GM23338 (cell line): ENCODE measurements at regions not wholly inside any gene's neighbourhood (a gene's known extent, or its start where the extent isn't known, plus 50 kb on each side); places are given as distances from the start of the nearest gene placed in this dataset.
A peak's percentile ranks its signal among the peaks of the same experiment; 100 is the strongest.

Source experiments
- ATAC-seq: fragments of 200-7000 bp; cut with Tn5 transposase; 3 replicates; pipeline ENCODE4 v1.9.1; 2020
- DNase-seq: peaks from one replicate; pipeline ENCODE4 v3.0.0-alpha.2; 2015; ENCODE audit warnings: low spot score
- H2AFZ ChIP-seq: fragments of 200-600 bp; sonication (generic); 2 replicates; pipeline ENCODE4 v1.8.0; 2016; ENCODE audit warnings: antibody characterized with exemption, mild to moderate bottlenecking, moderate library complexity
- H3F3A ChIP-seq: fragments of 200-600 bp; sonication (generic); replicated peaks from 2 replicates; pipeline ENCODE4 v1.8.0; 2017; ENCODE audit warnings: antibody characterized with exemption, mixed run types, low read depth
- H3K27ac ChIP-seq: fragments of 200-600 bp; sonication (generic); 2 replicates; pipeline ENCODE4 v1.6.1; 2016; ENCODE audit warnings: low read depth
- H3K27me3 ChIP-seq: fragments of 200-600 bp; sonication (generic); 2 replicates; pipeline ENCODE4 v1.8.0; 2016; ENCODE audit warnings: mild to moderate bottlenecking, mixed run types, moderate library complexity; ENCODE audit not compliant: insufficient read depth
- H3K36me3 ChIP-seq: fragments of 200-600 bp; sonication (generic); 2 replicates; pipeline ENCODE4 v1.8.0; 2016; ENCODE audit warnings: mild to moderate bottlenecking; ENCODE audit not compliant: insufficient read depth
- H3K4me1 ChIP-seq: fragments of 200-600 bp; sonication (generic); 2 replicates; pipeline ENCODE4 v1.8.0; 2016; ENCODE audit warnings: mild to moderate bottlenecking, moderate library complexity; ENCODE audit not compliant: insufficient read depth
- H3K4me2 ChIP-seq: fragments of 200-600 bp; sonication (generic); 2 replicates; pipeline ENCODE4 v1.7.1; 2017; ENCODE audit warnings: mixed run types
- H3K4me3 ChIP-seq: fragments of 200-600 bp; sonication (generic); 2 replicates; pipeline ENCODE4 v1.6.1; 2016; ENCODE audit warnings: mixed run types
- H3K79me2 ChIP-seq: fragments of 200-600 bp; sonication (generic); replicated peaks from 2 replicates; pipeline ENCODE4 v1.8.0; 2017; ENCODE audit warnings: mild to moderate bottlenecking; ENCODE audit not compliant: insufficient read depth
- H3K9me2 ChIP-seq: fragments of 200-600 bp; sonication (generic); 2 replicates; pipeline ENCODE4 v1.8.0; 2017; ENCODE audit not compliant: insufficient read depth
- H4K20me1 ChIP-seq: fragments of 200-600 bp; sonication (generic); replicated peaks from 2 replicates; pipeline ENCODE4 v1.8.0; 2017; ENCODE audit warnings: mild to moderate bottlenecking; ENCODE audit not compliant: insufficient read depth
- H3K27ac Mint-ChIP-seq: 2 replicates; pipeline ENCODE4 v1.8.0; 2020; ENCODE audit warnings: inconsistent platforms, mild to moderate bottlenecking, moderate library complexity, mixed read lengths
- H3K27me3 Mint-ChIP-seq: 3 replicates; pipeline ENCODE4 v1.8.0; 2022; ENCODE audit warnings: low read depth, mild to moderate bottlenecking, moderate library complexity, mixed read lengths, inconsistent platforms; ENCODE audit not compliant: insufficient read depth, poor library complexity
- H3K36me3 Mint-ChIP-seq: 3 replicates; pipeline ENCODE4 v1.8.0; 2021; ENCODE audit warnings: low read depth, mild to moderate bottlenecking, inconsistent platforms, moderate library complexity, mixed read lengths
- H3K4me1 Mint-ChIP-seq: 3 replicates; pipeline ENCODE4 v1.8.0; 2020; ENCODE audit warnings: mild to moderate bottlenecking, inconsistent platforms, mixed read lengths
- H3K4me3 Mint-ChIP-seq: 3 replicates; pipeline ENCODE4 v1.8.0; 2021; ENCODE audit warnings: moderate library complexity, mild to moderate bottlenecking, inconsistent platforms, mixed read lengths
- H3K9me3 Mint-ChIP-seq: 3 replicates; pipeline ENCODE4 v1.8.0; 2020; ENCODE audit warnings: moderate library complexity, mild to moderate bottlenecking, inconsistent platforms, mixed read lengths
- EZH2phosphoT487 ChIP-seq: fragments of 200-600 bp; sonication (generic); IDR thresholded peaks from one replicate; pipeline ENCODE4 v1.8.1; 2018; ENCODE audit warnings: antibody characterized with exemption; ENCODE audit not compliant: unreplicated experiment
- JUNB ChIP-seq: IDR thresholded peaks from one replicate; pipeline ENCODE4 v1.6.1; 2016; ENCODE audit warnings: antibody characterized with exemption; ENCODE audit not compliant: unreplicated experiment
- NANOG ChIP-seq: IDR thresholded peaks from 2 replicates; pipeline ENCODE4 v1.6.1; 2016; ENCODE audit warnings: antibody characterized with exemption, borderline replicate concordance
- ZNF114 ChIP-seq: fragments of 250-450 bp; sonication (Bioruptor Pico); IDR thresholded peaks from 2 replicates; pipeline ENCODE4 v1.5.0; 2020; ENCODE audit warnings: mild to moderate bottlenecking, moderate library complexity
- ZNF331 ChIP-seq: fragments of 250-450 bp; sonication (Bioruptor Pico); IDR thresholded peaks from 2 replicates; pipeline ENCODE4 v1.5.0; 2020; ENCODE audit warnings: low read depth, mild to moderate bottlenecking, moderate library complexity
- TF ChIP-seq, protein P1 (sequence below): fragments of 250-450 bp; sonication (Bioruptor Pico); IDR thresholded peaks from 2 replicates; pipeline ENCODE4 v1.5.0; 2020; ENCODE audit warnings: mild to moderate bottlenecking, moderate library complexity
- TF ChIP-seq, protein P2 (sequence below): IDR thresholded peaks from 2 replicates; pipeline ENCODE4 v1.6.1; 2016; ENCODE audit warnings: antibody characterized with exemption
- TF ChIP-seq, protein P3 (sequence below), 2 experiments: fragments of 200-600 bp in 1 of 2; sonication (generic) in 1 of 2; conservative IDR thresholded peaks; 2 replicates each; pipeline versions ENCODE4 v1.5.1 to v1.6.1; 2016 to 2017; ENCODE audit warnings: antibody characterized with exemption in 2 of 2, low read depth in 2 of 2, mild to moderate bottlenecking in 2 of 2, moderate library complexity in 1 of 2

DNA sequence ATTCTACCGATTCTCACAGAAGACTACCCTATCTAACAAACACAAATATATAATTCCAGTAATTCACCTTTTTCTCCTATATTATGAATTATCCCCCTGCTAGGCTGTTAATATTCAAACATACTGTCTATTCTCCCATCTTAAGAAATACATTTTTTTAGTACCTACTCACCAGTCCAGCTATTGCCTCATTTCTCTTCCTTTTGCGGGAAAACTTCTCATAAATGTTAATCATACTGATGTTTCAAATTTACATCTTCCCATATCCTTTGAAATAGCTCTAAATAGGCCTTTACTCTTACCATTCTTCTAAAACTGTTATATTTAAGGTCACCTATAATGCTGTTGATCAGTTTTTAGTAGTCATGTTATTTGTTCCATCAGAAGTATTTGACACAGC lies 759.1 kb upstream of the SLIT2 start (continued):
- TF ChIP-seq, protein P1, sequence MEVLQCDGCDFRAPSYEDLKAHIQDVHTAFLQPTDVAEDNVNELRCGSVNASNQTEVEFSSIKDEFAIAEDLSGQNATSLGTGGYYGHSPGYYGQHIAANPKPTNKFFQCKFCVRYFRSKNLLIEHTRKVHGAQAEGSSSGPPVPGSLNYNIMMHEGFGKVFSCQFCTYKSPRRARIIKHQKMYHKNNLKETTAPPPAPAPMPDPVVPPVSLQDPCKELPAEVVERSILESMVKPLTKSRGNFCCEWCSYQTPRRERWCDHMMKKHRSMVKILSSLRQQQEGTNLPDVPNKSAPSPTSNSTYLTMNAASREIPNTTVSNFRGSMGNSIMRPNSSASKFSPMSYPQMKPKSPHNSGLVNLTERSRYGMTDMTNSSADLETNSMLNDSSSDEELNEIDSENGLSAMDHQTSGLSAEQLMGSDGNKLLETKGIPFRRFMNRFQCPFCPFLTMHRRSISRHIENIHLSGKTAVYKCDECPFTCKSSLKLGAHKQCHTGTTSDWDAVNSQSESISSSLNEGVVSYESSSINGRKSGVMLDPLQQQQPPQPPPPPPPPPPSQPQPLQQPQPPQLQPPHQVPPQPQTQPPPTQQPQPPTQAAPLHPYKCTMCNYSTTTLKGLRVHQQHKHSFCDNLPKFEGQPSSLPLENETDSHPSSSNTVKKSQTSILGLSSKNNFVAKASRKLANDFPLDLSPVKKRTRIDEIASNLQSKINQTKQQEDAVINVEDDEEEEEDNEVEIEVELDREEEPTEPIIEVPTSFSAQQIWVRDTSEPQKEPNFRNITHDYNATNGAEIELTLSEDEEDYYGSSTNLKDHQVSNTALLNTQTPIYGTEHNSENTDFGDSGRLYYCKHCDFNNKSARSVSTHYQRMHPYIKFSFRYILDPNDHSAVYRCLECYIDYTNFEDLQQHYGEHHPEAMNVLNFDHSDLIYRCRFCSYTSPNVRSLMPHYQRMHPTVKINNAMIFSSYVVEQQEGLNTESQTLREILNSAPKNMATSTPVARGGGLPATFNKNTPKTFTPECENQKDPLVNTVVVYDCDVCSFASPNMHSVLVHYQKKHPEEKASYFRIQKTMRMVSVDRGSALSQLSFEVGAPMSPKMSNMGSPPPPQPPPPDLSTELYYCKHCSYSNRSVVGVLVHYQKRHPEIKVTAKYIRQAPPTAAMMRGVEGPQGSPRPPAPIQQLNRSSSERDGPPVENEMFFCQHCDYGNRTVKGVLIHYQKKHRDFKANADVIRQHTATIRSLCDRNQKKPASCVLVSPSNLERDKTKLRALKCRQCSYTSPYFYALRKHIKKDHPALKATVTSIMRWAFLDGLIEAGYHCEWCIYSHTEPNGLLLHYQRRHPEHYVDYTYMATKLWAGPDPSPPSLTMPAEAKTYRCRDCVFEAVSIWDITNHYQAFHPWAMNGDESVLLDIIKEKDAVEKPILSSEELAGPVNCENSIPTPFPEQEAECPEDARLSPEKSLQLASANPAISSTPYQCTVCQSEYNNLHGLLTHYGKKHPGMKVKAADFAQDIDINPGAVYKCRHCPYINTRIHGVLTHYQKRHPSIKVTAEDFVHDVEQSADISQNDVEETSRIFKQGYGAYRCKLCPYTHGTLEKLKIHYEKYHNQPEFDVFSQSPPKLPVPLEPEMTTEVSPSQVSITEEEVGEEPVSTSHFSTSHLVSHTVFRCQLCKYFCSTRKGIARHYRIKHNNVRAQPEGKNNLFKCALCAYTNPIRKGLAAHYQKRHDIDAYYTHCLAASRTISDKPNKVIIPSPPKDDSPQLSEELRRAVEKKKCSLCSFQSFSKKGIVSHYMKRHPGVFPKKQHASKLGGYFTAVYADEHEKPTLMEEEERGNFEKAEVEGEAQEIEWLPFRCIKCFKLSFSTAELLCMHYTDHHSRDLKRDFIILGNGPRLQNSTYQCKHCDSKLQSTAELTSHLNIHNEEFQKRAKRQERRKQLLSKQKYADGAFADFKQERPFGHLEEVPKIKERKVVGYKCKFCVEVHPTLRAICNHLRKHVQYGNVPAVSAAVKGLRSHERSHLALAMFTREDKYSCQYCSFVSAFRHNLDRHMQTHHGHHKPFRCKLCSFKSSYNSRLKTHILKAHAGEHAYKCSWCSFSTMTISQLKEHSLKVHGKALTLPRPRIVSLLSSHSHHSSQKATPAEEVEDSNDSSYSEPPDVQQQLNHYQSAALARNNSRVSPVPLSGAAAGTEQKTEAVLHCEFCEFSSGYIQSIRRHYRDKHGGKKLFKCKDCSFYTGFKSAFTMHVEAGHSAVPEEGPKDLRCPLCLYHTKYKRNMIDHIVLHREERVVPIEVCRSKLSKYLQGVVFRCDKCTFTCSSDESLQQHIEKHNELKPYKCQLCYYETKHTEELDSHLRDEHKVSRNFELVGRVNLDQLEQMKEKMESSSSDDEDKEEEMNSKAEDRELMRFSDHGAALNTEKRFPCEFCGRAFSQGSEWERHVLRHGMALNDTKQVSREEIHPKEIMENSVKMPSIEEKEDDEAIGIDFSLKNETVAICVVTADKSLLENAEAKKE (CRISPR knock-in tag): no peak
- TF ChIP-seq ZNF331 (CRISPR knock-in tag) (no peak), EZH2phosphoT487 (no peak), NANOG (no peak), ZNF114 (CRISPR knock-in tag) (no peak), JUNB (no peak)
- TF ChIP-seq, protein P2, sequence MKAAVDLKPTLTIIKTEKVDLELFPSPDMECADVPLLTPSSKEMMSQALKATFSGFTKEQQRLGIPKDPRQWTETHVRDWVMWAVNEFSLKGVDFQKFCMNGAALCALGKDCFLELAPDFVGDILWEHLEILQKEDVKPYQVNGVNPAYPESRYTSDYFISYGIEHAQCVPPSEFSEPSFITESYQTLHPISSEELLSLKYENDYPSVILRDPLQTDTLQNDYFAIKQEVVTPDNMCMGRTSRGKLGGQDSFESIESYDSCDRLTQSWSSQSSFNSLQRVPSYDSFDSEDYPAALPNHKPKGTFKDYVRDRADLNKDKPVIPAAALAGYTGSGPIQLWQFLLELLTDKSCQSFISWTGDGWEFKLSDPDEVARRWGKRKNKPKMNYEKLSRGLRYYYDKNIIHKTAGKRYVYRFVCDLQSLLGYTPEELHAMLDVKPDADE: no peak

DNA sequence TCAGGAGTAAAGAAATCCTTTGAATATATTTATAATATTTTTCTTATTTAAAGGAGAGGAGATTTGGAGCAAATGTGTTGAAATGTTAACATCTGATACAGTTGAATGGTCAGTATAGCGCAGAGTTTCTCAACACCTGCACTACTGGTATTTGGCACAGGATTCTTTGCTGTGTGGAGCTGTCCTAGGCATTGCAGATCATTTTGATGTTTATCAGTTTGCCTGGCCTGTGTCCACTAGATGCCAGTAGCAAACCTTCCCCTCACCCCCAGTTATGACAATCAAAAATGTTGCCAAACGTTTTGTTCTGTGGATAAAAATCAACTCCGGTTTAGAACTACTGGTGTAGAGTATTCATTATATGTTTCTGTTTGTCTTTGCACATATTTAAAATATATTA lies 765.3 kb upstream of the SLIT2 start:
- Histone ChIP-seq H3K4me3 (no peak overlapping the region), H4K20me1 (no peaks in the 10 kb centered on the region), H3K27me3 (no peaks in the 10 kb centered on the region), H3K4me1 (no peaks in the 10 kb centered on the region), H3F3A (no peaks in the 10 kb centered on the region), H3K27ac (no peak overlapping the region), H3K36me3 (no peaks in the 10 kb centered on the region), H2AFZ (no peak overlapping the region), H3K9me2 (no peaks in the 10 kb centered on the region), H3K4me2 (no peak overlapping the region), H3K79me2 (no peaks in the 10 kb centered on the region)
- Mint-ChIP-seq H3K27ac (no peak overlapping the region), H3K9me3 (no peaks in the 10 kb centered on the region; the same call in 2 of the 3 replicates), H3K27me3 (no peaks in the 10 kb centered on the region), H3K4me1 (no peaks in the 10 kb centered on the region; the same call in 2 of the 3 replicates), H3K4me3 (no peak overlapping the region), H3K36me3 (no peaks in the 10 kb centered on the region)
- ATAC-seq: no peak
- no peak for DNase-seq
- TF ChIP-seq, protein P3, sequence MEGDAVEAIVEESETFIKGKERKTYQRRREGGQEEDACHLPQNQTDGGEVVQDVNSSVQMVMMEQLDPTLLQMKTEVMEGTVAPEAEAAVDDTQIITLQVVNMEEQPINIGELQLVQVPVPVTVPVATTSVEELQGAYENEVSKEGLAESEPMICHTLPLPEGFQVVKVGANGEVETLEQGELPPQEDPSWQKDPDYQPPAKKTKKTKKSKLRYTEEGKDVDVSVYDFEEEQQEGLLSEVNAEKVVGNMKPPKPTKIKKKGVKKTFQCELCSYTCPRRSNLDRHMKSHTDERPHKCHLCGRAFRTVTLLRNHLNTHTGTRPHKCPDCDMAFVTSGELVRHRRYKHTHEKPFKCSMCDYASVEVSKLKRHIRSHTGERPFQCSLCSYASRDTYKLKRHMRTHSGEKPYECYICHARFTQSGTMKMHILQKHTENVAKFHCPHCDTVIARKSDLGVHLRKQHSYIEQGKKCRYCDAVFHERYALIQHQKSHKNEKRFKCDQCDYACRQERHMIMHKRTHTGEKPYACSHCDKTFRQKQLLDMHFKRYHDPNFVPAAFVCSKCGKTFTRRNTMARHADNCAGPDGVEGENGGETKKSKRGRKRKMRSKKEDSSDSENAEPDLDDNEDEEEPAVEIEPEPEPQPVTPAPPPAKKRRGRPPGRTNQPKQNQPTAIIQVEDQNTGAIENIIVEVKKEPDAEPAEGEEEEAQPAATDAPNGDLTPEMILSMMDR (conservative IDR thresholded peaks at IDR 0.05; ENCODE audit: low read depth in 2 of 2): peak in 1 of 2 experiments; percentile 42; a peak in 2 of 4 replicates
- no peak for TF ChIP-seq JUNB
